GM19395 (cell line): ENCODE measurements at regions not wholly inside any gene's neighbourhood (a gene's known extent, or its start where the extent isn't known, plus 50 kb on each side); places are given as distances from the start of the nearest gene placed in this dataset.

ENCODE experiments used
- ATAC-seq: cut with Tn5 transposase; IDR thresholded peaks from one replicate; pipeline ENCODE4 v1.9.1; 2021; ENCODE audit warnings: mild to moderate bottlenecking, moderate library complexity; ENCODE audit not compliant: unreplicated experiment

DNA sequence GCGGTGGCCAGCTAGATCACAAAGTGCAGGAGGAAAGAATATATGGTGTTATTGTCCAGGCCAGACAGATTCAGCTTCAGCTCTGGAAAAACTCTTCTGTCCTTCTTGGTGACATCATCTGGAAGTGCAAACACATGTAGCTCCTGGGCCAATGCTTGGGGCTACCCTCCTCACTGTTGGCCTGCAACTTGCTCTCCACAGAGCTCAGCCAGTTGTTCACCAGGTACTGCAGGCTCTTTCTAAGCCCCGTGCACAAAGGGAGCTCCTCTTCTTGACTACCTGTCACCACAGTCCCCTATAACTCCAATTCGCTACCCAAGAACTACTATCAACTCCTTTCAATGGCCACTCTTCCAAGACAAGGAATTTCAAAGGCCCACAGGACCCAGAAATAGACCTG, 1175.9 kb upstream of the CDH9 start:
- ATAC-seq, result no peak

GRCh38 chr5:28208356-28208755, 1170.0 kb upstream of the CDH9 start:
- no peak for ATAC-seq

GRCh38 chr5:28190011-28190410, 1151.6 kb upstream of the CDH9 start:
- ATAC-seq, result no peak

DNA sequence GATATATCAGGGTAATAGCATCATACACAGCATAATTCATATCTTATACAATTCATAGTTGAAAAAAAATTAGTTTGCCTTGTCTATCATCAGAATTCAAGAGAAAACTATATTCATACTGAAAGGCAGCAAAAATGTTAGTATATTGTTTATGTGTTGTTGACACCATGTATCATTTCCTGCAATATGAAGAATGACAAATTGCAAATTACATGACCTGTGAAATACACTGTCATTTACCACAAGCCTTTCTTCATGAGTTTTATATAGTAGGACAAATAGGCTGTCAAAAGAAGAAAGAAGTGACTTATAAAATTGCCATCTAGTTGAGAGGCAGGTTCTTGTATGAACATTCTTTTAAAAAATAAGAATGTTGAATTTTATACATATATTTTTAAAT, 1136.3 kb upstream of the CDH9 start:
- ATAC-seq, result no peak

DNA sequence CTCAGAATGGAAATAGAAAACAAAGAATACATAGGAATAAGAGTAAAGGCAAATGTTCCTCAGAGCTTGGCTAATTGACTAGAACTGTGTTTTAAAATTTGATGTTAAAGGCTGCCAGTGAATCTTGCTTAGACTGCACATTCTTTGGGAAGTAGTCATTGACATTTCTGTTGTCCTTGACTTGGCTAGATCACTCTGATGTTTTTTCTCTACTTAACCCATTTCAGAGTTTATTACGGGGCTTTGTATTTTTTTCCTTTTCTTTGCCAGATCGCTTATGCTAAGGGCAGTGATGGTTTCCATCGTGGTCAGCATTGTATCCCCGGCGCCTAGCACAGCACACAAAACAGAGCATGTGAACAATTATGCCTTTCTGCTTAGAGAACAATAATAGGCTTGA, 1126.7 kb upstream of the CDH9 start:
- no peak for ATAC-seq

- ATAC-seq, result no peak
Measured at GRCh38 chr5:28164568-28164967, 1126.2 kb upstream of the CDH9 start.

DNA sequence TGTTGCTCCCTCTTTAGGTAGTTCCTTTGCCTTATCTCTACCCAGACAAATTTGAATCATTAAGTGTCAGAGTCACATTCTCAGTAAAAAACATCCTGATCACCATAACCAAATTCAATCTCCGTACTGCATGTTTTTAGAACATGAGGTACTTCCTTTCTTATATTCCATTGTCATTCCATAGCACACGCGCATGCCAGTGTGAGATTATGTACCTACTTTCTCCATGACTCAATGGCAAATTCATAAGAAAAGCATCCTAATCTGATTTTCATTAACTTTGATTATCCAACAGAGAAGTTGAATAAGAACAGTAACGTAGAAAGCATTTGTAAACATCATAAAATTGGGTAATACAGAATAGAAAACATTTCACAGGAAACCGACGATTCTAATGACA, 1118.6 kb upstream of the CDH9 start:
- ATAC-seq, result no peak

- ATAC-seq, result no peak
Measured at GRCh38 chr5:28143519-28143918, 1105.1 kb upstream of the CDH9 start.

DNA sequence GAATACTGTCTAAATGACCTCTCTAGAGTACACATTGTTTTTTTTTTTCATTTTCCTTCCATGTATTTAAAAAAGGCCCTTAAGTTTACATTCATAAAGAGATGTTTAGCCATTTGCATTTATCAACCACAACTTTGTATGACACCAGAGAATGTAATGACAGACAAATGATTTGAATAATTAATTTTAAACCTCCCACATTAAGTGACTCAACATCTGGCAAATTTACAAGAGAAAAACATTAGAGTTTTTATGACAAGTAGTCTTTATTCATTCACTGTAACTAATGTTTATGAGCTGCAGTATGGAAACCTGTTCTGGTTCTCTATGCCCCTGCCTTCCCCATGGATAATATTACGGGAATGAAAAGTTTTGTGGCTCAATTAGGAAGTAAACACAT, 1093.8 kb upstream of the CDH9 start:
- ATAC-seq, result no peak

DNA sequence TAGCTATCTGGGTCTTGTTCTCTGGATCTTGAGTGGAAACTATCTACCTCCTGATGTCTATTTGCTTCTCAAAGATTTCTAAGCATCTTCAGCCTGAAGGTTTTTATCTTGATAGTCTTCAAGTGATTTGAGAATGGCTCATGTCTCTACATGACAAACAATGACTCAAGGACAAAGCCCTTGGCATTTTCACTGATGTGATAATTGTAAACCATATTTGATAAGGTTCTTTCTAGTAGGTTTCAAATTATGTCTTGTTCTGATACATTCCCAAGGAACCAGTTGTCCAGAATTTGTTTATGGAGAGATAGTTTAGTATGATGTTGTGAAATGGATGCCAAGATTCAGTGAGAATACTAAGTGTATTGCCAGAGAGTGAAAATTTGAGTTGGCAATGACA, 1079.3 kb upstream of the CDH9 start:
- no peak for ATAC-seq

DNA sequence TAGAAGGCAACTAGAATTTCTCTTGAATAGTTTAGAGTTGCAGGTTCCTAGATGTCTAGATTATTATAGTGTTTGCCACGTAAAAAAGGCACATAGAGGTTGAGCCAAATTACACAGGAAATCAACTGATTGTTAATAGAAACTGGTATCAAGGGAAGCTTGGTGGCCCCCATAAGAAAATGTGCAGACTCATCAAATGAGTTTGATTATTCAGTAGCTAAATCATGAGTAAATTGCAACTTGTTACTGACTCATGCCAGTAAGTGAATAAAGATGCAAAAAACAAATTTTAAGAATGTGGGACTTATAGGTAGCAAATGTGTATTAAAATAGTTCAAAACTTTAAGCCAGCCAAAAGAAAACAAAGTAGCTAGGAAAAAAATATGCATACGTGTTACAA, 1078.9 kb upstream of the CDH9 start:
- no peak for ATAC-seq

DNA sequence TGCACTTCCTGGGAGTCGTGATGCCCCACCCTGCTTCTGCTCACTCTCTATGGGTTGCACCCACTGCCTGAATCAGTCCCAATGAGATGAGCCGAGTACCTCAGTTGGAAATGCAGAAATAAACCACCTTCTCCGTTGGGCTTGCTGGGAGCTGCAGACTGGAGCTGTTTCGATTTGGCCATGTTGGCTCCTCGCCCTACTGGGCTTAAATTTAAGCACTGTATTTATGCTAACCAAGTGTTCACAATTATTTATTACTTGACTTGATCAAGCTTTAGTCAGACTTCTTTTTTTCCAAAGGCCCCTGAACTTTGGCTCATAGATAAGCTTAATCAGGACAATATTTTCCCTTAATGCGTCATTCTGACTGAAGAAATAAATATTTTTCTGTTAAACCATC, 1072.4 kb upstream of the CDH9 start:
- ATAC-seq, result no peak

DNA sequence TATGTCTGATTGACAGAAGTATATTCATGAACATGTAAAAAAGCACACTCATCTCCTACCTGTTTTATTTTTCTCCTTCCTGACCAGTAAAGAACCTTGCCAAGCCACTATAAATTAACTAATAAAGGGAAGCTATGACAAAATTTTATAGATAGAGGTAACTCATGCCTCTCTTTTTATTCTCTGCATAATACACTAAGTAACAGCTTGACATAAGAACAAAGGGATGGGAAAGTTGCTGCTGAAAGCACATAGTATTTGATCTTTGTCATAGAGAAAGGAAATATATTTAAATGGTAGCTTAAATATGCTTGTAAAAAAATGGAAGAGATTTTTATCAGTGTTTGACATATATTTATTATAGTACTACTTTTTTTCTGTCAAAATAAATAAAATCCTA, 1065.7 kb upstream of the CDH9 start:
- ATAC-seq, result no peak

- no peak for ATAC-seq
Measured at GRCh38 chr5:28084069-28084468, 1045.7 kb upstream of the CDH9 start.

- ATAC-seq, result no peak
Measured at GRCh38 chr5:28082610-28083009, 1044.2 kb upstream of the CDH9 start.

GRCh38 chr5:28077291-28078240, 1039.2 kb upstream of the CDH9 start:
- no peak for ATAC-seq

DNA sequence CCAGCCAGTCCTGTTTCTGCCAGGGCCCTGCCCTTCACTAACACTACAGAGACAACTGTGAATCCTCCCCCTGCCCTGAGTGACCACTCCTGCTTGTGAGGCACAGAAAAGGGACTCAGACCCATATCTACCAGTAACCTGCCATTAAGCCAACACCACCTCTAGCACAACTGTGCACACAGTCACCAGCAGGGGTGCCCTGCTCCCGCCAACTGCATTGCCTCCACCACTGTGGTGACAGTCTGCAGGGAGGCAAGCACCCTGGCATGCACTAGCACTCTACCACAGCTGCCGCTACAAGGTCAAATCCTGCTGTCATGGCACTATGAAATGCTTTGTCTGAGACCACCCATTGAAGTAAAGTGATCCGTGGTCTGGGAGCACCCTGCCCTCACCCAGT, 1028.5 kb upstream of the CDH9 start:
- ATAC-seq, result no peak

- ATAC-seq, result no peak
Measured at GRCh38 chr5:28065656-28066055, 1027.3 kb upstream of the CDH9 start.

DNA sequence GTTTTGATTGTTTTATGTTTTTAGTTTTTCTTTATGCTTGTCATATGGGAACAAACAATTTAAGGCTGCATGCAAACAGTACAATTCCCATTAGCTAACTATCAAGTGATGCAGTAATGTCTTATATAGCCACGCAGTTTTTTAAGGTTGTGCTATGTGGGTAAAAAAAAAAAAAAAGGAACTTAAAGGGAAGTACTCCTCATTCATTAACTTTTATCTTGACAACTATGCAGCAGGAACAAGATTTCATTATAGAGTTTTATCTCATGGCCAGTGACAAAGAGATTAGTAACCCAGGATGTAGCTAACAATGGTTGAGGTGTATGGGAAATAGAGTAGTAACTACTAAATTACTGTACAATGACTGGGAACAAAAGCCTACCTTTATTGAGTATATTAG, 1008.2 kb upstream of the CDH9 start:
- ATAC-seq, result no peak

GRCh38 chr5:28027851-28028250, 989.5 kb upstream of the CDH9 start:
- no peak for ATAC-seq

DNA sequence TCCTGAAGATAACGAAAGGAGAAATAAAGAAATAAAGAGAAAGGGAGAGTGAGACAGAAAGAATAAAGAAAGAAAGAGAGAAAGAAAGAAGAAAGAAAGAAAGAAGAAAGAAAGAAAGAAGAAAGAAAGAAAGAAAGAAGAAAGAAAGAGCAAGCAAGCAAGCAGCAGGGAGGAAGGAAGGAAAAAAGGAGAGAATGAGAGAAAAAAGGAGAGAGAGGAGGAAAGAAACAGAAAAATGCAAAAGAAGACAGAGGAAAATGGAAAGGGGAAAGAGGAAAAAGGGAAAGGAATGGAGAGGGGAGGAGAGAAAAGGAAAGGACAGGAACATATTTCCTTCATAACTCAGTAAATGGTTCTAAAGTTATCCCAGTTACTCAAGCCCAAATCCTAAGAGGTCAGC, 978.8 kb upstream of the CDH9 start:
- ATAC-seq, result no peak

DNA sequence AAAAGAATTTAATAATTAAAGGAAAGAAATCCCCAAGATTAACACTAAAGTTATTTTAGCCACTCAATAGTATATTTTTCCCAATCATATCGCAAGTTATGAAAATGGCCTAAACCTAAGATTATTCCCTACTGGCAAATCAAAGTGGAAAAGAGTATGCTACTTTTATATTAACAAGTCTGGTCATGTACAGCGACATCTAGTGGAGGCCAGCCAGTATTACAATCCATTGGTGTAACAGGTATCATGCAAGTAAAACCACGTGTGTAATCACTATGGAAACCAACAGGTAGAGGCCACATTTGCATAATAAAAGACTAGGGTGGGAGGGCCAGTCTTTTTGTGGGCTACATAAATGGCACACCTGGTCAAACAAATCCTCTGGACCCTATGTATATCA, 976.4 kb upstream of the CDH9 start:
- no peak for ATAC-seq

- no peak for ATAC-seq
Measured at GRCh38 chr5:28012538-28012937, 974.2 kb upstream of the CDH9 start.
